ENCODE measurements at regions not wholly inside any gene's neighbourhood (a gene's known extent, or its start where the extent isn't known, plus 50 kb on each side); places are given as distances from the start of the nearest gene placed in this dataset.

GRCh38 chr6:103769431-103769830 is 1090.3 kb downstream of the HACE1 start:
- no peak for DNase-seq
- ChIA-PET POLR2A (no interaction called here), CTCF (no interaction called here)
- Histone ChIP-seq H3K4me1 (ENCODE audit: control extremely low read depth in 1 of 4, control insufficient read depth in 4 of 4, insufficient read depth in 4 of 4, low read length in 3 of 4) (no peaks in the 10 kb centered on the region), H3K27ac (ENCODE audit: insufficient read depth in 1 of 2, low read depth in 1 of 2, low read length in 2 of 2, poor library complexity in 1 of 2, severe bottlenecking in 2 of 2) (no peak overlapping the region), H3K27me3 (replicated peaks in 2 of 5; ENCODE audit: control insufficient read depth in 4 of 5, insufficient read depth in 5 of 5, low read length in 4 of 5) (no peaks in the 10 kb centered on the region), H3K36me3 (ENCODE audit: control insufficient read depth in 4 of 4, insufficient read depth in 4 of 4, low read length in 3 of 4) (no peaks in the 10 kb centered on the region), H3K9me3 (ENCODE audit: control extremely low read depth in 1 of 5, control insufficient read depth in 4 of 5, insufficient read depth in 2 of 5, low read depth in 1 of 5, low read length in 4 of 5) (no peaks in the 10 kb centered on the region), H3K4me3 (ENCODE audit: control insufficient read depth in 1 of 7, extremely low read depth in 1 of 7, insufficient read depth in 4 of 7, low read depth in 2 of 7, low read length in 6 of 7) (no peak overlapping the region)
- 100% methylated on average over 1 of the region's 1 CpG for WGBS (ENCODE audit: insufficient coverage)

- no peak for DNase-seq
- POLR2A ChIA-PET: no interaction called here
- Histone ChIP-seq H3K27me3 (replicated peaks in 2 of 5; ENCODE audit: control insufficient read depth in 4 of 5, insufficient read depth in 5 of 5, low read length in 4 of 5) (no peaks in the 10 kb centered on the region), H3K4me3 (ENCODE audit: control insufficient read depth in 1 of 7, extremely low read depth in 1 of 7, insufficient read depth in 4 of 7, low read depth in 2 of 7, low read length in 6 of 7) (no peak overlapping the region), H3K27ac (ENCODE audit: insufficient read depth in 1 of 2, low read depth in 1 of 2, low read length in 2 of 2, poor library complexity in 1 of 2, severe bottlenecking in 2 of 2) (no peak overlapping the region), H3K36me3 (ENCODE audit: control insufficient read depth in 4 of 4, insufficient read depth in 4 of 4, low read length in 3 of 4) (no peaks in the 10 kb centered on the region), H3K4me1 (ENCODE audit: control extremely low read depth in 1 of 4, control insufficient read depth in 4 of 4, insufficient read depth in 4 of 4, low read length in 3 of 4) (no peaks in the 10 kb centered on the region), H3K9me3 (ENCODE audit: control extremely low read depth in 1 of 5, control insufficient read depth in 4 of 5, insufficient read depth in 2 of 5, low read depth in 1 of 5, low read length in 4 of 5) (no peaks in the 10 kb centered on the region)
- WGBS (ENCODE audit: insufficient coverage): 59% methylated on average over 5 of the region's 7 CpGs
- CTCF ChIA-PET: no interaction called here
Measured at GRCh38 chr6:103750603-103751002, 1109.1 kb downstream of the HACE1 start.

GRCh38 chr6:103734016-103734415 is 1125.7 kb downstream of the HACE1 start:
- WGBS (ENCODE audit: insufficient coverage): 73% methylated on average over 2 of the region's 6 CpGs
- no peak overlapping the region for H3K27ac ChIP-seq (ENCODE audit: insufficient read depth in 1 of 2, low read depth in 1 of 2, low read length in 2 of 2, poor library complexity in 1 of 2, severe bottlenecking in 2 of 2)
- no peaks in the 10 kb centered on the region for H3K27me3 ChIP-seq (replicated peaks in 2 of 5; ENCODE audit: control insufficient read depth in 4 of 5, insufficient read depth in 5 of 5, low read length in 4 of 5)
- no peaks in the 10 kb centered on the region for H3K4me1 ChIP-seq (ENCODE audit: control extremely low read depth in 1 of 4, control insufficient read depth in 4 of 4, insufficient read depth in 4 of 4, low read length in 3 of 4)
- no peak overlapping the region for H3K4me3 ChIP-seq (ENCODE audit: control insufficient read depth in 1 of 7, extremely low read depth in 1 of 7, insufficient read depth in 4 of 7, low read depth in 2 of 7, low read length in 6 of 7)
- CTCF ChIA-PET: no interaction called here
- DNase-seq: no peak
- H3K9me3 ChIP-seq (ENCODE audit: control extremely low read depth in 1 of 5, control insufficient read depth in 4 of 5, insufficient read depth in 2 of 5, low read depth in 1 of 5, low read length in 4 of 5): no peaks in the 10 kb centered on the region
- POLR2A ChIA-PET: no interaction called here
- no peaks in the 10 kb centered on the region for H3K36me3 ChIP-seq (ENCODE audit: control insufficient read depth in 4 of 4, insufficient read depth in 4 of 4, low read length in 3 of 4)

GRCh38 chr6:103729658-103730057 is 1130.1 kb downstream of the HACE1 start:
- no CpG with 5 or more reads among the region's 2 CpGs for WGBS (ENCODE audit: insufficient coverage)
- no peak for DNase-seq
- H3K4me3 ChIP-seq (ENCODE audit: control insufficient read depth in 1 of 7, extremely low read depth in 1 of 7, insufficient read depth in 4 of 7, low read depth in 2 of 7, low read length in 6 of 7): no peak overlapping the region
- POLR2A ChIA-PET: no interaction called here
- H3K9me3 ChIP-seq (ENCODE audit: control extremely low read depth in 1 of 5, control insufficient read depth in 4 of 5, insufficient read depth in 2 of 5, low read depth in 1 of 5, low read length in 4 of 5): no peaks in the 10 kb centered on the region
- H3K27me3 ChIP-seq (replicated peaks in 2 of 5; ENCODE audit: control insufficient read depth in 4 of 5, insufficient read depth in 5 of 5, low read length in 4 of 5): no peaks in the 10 kb centered on the region
- H3K4me1 ChIP-seq (ENCODE audit: control extremely low read depth in 1 of 4, control insufficient read depth in 4 of 4, insufficient read depth in 4 of 4, low read length in 3 of 4): no peaks in the 10 kb centered on the region
- no peaks in the 10 kb centered on the region for H3K36me3 ChIP-seq (ENCODE audit: control insufficient read depth in 4 of 4, insufficient read depth in 4 of 4, low read length in 3 of 4)
- CTCF ChIA-PET: no interaction called here
- H3K27ac ChIP-seq (ENCODE audit: insufficient read depth in 1 of 2, low read depth in 1 of 2, low read length in 2 of 2, poor library complexity in 1 of 2, severe bottlenecking in 2 of 2): no peak overlapping the region

GRCh38 chr6:103723438-103724322 is 1136.0 kb downstream of the HACE1 start:
- no peaks in the 10 kb centered on the region for H3K9me3 ChIP-seq (ENCODE audit: control extremely low read depth in 1 of 5, control insufficient read depth in 4 of 5, insufficient read depth in 2 of 5, low read depth in 1 of 5, low read length in 4 of 5)
- no peak for DNase-seq
- ChIA-PET POLR2A (no interaction called here), CTCF (no interaction called here)
- H3K4me3 ChIP-seq (ENCODE audit: control insufficient read depth in 1 of 7, extremely low read depth in 1 of 7, insufficient read depth in 4 of 7, low read depth in 2 of 7, low read length in 6 of 7): no peak overlapping the region
- no peak overlapping the region for H3K27ac ChIP-seq (ENCODE audit: insufficient read depth in 1 of 2, low read depth in 1 of 2, low read length in 2 of 2, poor library complexity in 1 of 2, severe bottlenecking in 2 of 2)
- H3K4me1 ChIP-seq (ENCODE audit: control extremely low read depth in 1 of 4, control insufficient read depth in 4 of 4, insufficient read depth in 4 of 4, low read length in 3 of 4): no peaks in the 10 kb centered on the region
- no peaks in the 10 kb centered on the region for H3K36me3 ChIP-seq (ENCODE audit: control insufficient read depth in 4 of 4, insufficient read depth in 4 of 4, low read length in 3 of 4)
- no peaks in the 10 kb centered on the region for H3K27me3 ChIP-seq (replicated peaks in 2 of 5; ENCODE audit: control insufficient read depth in 4 of 5, insufficient read depth in 5 of 5, low read length in 4 of 5)

- no peaks in the 10 kb centered on the region for H3K9me3 ChIP-seq (ENCODE audit: control extremely low read depth in 1 of 5, control insufficient read depth in 4 of 5, insufficient read depth in 2 of 5, low read depth in 1 of 5, low read length in 4 of 5)
- no peak overlapping the region for H3K27ac ChIP-seq (ENCODE audit: insufficient read depth in 1 of 2, low read depth in 1 of 2, low read length in 2 of 2, poor library complexity in 1 of 2, severe bottlenecking in 2 of 2)
- H3K4me3 ChIP-seq (ENCODE audit: control insufficient read depth in 1 of 7, extremely low read depth in 1 of 7, insufficient read depth in 4 of 7, low read depth in 2 of 7, low read length in 6 of 7): no peak overlapping the region
- no peaks in the 10 kb centered on the region for H3K27me3 ChIP-seq (replicated peaks in 2 of 5; ENCODE audit: control insufficient read depth in 4 of 5, insufficient read depth in 5 of 5, low read length in 4 of 5)
- no peaks in the 10 kb centered on the region for H3K4me1 ChIP-seq (ENCODE audit: control extremely low read depth in 1 of 4, control insufficient read depth in 4 of 4, insufficient read depth in 4 of 4, low read length in 3 of 4)
- no peaks in the 10 kb centered on the region for H3K36me3 ChIP-seq (ENCODE audit: control insufficient read depth in 4 of 4, insufficient read depth in 4 of 4, low read length in 3 of 4)
- CTCF ChIA-PET: no interaction called here
- 100% methylated on average over 1 of the region's 1 CpG for WGBS (ENCODE audit: insufficient coverage)
- POLR2A ChIA-PET: no interaction called here
- no peak for DNase-seq
Measured at GRCh38 chr6:103722683-103723082, 1137.0 kb downstream of the HACE1 start.

- no peaks in the 10 kb centered on the region for H3K9me3 ChIP-seq (ENCODE audit: control extremely low read depth in 1 of 5, control insufficient read depth in 4 of 5, insufficient read depth in 2 of 5, low read depth in 1 of 5, low read length in 4 of 5)
- H3K4me3 ChIP-seq (ENCODE audit: control insufficient read depth in 1 of 7, extremely low read depth in 1 of 7, insufficient read depth in 4 of 7, low read depth in 2 of 7, low read length in 6 of 7): no peak overlapping the region
- ChIA-PET POLR2A (no interaction called here), CTCF (no interaction called here)
- H3K4me1 ChIP-seq (ENCODE audit: control extremely low read depth in 1 of 4, control insufficient read depth in 4 of 4, insufficient read depth in 4 of 4, low read length in 3 of 4): no peaks in the 10 kb centered on the region
- no peak overlapping the region for H3K27ac ChIP-seq (ENCODE audit: insufficient read depth in 1 of 2, low read depth in 1 of 2, low read length in 2 of 2, poor library complexity in 1 of 2, severe bottlenecking in 2 of 2)
- H3K27me3 ChIP-seq (replicated peaks in 2 of 5; ENCODE audit: control insufficient read depth in 4 of 5, insufficient read depth in 5 of 5, low read length in 4 of 5): no peaks in the 10 kb centered on the region
- WGBS (ENCODE audit: insufficient coverage): no CpG with 5 or more reads among the region's 2 CpGs
- DNase-seq: no peak
- H3K36me3 ChIP-seq (ENCODE audit: control insufficient read depth in 4 of 4, insufficient read depth in 4 of 4, low read length in 3 of 4): no peaks in the 10 kb centered on the region
Measured at GRCh38 chr6:103721923-103722322, 1137.8 kb downstream of the HACE1 start.
